ENCODE measurements at regions not wholly inside any gene's neighbourhood (a gene's known extent, or its start where the extent isn't known, plus 50 kb on each side); places are given as distances from the start of the nearest gene placed in this dataset.
"Not testable (repeated sequence)": the region's sequence is repeated elsewhere in the genome, so short reads cannot be mapped to it uniquely, and the experiment has no call there.

GRCh38 chr12:105641749-105642148 is 311.3 kb downstream of the C12orf75 start:
- DNase-seq (ENCODE audit: low spot score), result no peak

GRCh38 chr12:105644770-105645169 is 314.3 kb downstream of the C12orf75 start:
- DNase-seq (ENCODE audit: low spot score), result no peak

GRCh38 chr12:105654606-105655005 is 324.1 kb downstream of the C12orf75 start:
- DNase-seq (ENCODE audit: low spot score), result no peak

GRCh38 chr12:105658389-105658788 is 327.9 kb downstream of the C12orf75 start:
- DNase-seq (ENCODE audit: low spot score), result no peak

GRCh38 chr12:105659355-105660075 is 329.0 kb downstream of the C12orf75 start:
- no peak for DNase-seq (ENCODE audit: low spot score)

GRCh38 chr12:105664765-105665164 is 334.3 kb downstream of the C12orf75 start:
- not testable (repeated sequence) for DNase-seq (ENCODE audit: low spot score)

GRCh38 chr12:105665366-105665765 is 334.9 kb downstream of the C12orf75 start:
- no peak for DNase-seq (ENCODE audit: low spot score)

- DNase-seq (ENCODE audit: low spot score), result no peak
These were observed 337.7 kb downstream of the C12orf75 start for GRCh38 chr12:105667973-105668743.

- no peak for DNase-seq (ENCODE audit: low spot score)
These were observed 340.2 kb downstream of the C12orf75 start for GRCh38 chr12:105670672-105671071.

GRCh38 chr12:105671720-105672119 is 341.2 kb downstream of the C12orf75 start:
- DNase-seq (ENCODE audit: low spot score), result no peak

GRCh38 chr12:105672121-105672975 is 341.9 kb downstream of the C12orf75 start:
- no peak for DNase-seq (ENCODE audit: low spot score)

- no peak for DNase-seq (ENCODE audit: low spot score)
These were observed 344.6 kb downstream of the C12orf75 start for GRCh38 chr12:105674871-105675699.

- no peak for DNase-seq (ENCODE audit: low spot score)
These were observed 346.2 kb downstream of the C12orf75 start for GRCh38 chr12:105676694-105677093.

GRCh38 chr12:105677672-105678071 is 347.2 kb downstream of the C12orf75 start:
- no peak for DNase-seq (ENCODE audit: low spot score)

GRCh38 chr12:105679982-105680381 is 349.5 kb downstream of the C12orf75 start:
- DNase-seq (ENCODE audit: low spot score), result no peak

- no peak for DNase-seq (ENCODE audit: low spot score)
These were observed 350.9 kb downstream of the C12orf75 start for GRCh38 chr12:105681341-105681740.

- DNase-seq (ENCODE audit: low spot score), result not testable (repeated sequence)
These were observed 352.3 kb downstream of the C12orf75 start for GRCh38 chr12:105682821-105683220.

GRCh38 chr12:105683836-105684235 is 353.3 kb downstream of the C12orf75 start:
- DNase-seq (ENCODE audit: low spot score), result not testable (repeated sequence)

GRCh38 chr12:105698075-105698474 is 367.6 kb downstream of the C12orf75 start:
- no peak for DNase-seq (ENCODE audit: low spot score)

- DNase-seq (ENCODE audit: low spot score), result no peak
These were observed 368.7 kb downstream of the C12orf75 start for GRCh38 chr12:105699209-105699608.

GRCh38 chr12:105704787-105705186 is 374.3 kb downstream of the C12orf75 start:
- no peak for DNase-seq (ENCODE audit: low spot score)

Data from cerebellar cortex (tissue), 1 donor.